Cardiac fibroblast (primary cell): ENCODE measurements at regions not wholly inside any gene's neighbourhood (a gene's known extent, or its start where the extent isn't known, plus 50 kb on each side); places are given as distances from the start of the nearest gene placed in this dataset.

Experiments
- DNase-seq, 2 donors: peaks; one replicate each; pipeline versions ENCODE4 v3.0.0 to v3.0.0-alpha.2; 2010; ENCODE audit warnings: low read depth in 2 of 2
- H3K4me3 ChIP-seq, 2 donors: replicated peaks in 1 of 2; 1 replicate in 1 of 2; 2 replicates in 1 of 2; pipeline ENCODE4 v1.5.1; 2011; ENCODE audit warnings: low read depth in 2 of 2, low read length in 2 of 2, mild to moderate bottlenecking in 2 of 2, moderate library complexity in 1 of 2
- TF ChIP-seq, protein P1 (sequence below): IDR thresholded peaks from one replicate; pipeline ENCODE4 v1.5.1; 2011; ENCODE audit warnings: low read depth, mild to moderate bottlenecking, low read length, inconsistent platforms

DNA sequence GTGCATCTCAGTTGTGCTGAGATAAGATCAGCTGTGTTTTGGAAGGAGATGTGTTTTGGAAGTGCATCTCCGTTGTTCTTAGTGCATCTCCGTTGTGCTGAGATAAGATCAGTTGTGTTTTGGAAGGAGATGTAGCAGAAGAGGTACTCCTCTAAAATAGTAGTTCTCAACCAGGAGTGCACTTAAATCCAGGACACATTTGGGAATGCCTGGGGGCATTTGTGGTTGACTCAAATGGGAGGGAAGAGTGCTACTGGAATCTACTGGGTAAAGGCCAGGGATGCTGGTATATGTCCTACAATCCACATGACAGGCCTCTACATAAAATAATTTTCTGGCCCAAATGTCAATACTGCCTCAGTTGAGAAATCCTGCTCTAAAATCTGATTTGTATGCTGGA is 70.8 kb upstream of the CHRDL1 start:
- DNase-seq: no peak
- TF ChIP-seq, protein P1, sequence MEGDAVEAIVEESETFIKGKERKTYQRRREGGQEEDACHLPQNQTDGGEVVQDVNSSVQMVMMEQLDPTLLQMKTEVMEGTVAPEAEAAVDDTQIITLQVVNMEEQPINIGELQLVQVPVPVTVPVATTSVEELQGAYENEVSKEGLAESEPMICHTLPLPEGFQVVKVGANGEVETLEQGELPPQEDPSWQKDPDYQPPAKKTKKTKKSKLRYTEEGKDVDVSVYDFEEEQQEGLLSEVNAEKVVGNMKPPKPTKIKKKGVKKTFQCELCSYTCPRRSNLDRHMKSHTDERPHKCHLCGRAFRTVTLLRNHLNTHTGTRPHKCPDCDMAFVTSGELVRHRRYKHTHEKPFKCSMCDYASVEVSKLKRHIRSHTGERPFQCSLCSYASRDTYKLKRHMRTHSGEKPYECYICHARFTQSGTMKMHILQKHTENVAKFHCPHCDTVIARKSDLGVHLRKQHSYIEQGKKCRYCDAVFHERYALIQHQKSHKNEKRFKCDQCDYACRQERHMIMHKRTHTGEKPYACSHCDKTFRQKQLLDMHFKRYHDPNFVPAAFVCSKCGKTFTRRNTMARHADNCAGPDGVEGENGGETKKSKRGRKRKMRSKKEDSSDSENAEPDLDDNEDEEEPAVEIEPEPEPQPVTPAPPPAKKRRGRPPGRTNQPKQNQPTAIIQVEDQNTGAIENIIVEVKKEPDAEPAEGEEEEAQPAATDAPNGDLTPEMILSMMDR: no peak
- H3K4me3 ChIP-seq: no peak overlapping the region

DNA sequence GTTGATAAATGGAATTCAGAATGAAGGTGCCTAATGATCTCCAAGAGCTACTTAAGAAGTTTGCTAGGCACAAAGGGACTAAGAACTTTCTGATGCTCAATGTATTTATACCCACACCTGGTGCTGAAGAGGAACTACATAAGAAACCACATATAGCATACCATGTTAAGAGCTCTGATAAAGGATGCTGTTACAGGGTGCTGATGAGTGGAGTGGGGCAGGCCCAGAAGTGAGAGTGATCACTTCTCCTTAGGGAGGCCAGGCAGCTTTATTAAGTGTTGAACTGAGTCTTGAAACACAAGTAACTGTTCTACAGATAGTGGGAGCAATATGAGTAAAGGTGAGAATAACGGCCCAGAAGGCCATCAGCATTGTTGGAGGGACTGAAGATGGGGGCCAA is 68.3 kb upstream of the CHRDL1 start:
- H3K4me3 ChIP-seq: no peak overlapping the region
- TF ChIP-seq, protein P1: no peak
- DNase-seq: no peak

DNA sequence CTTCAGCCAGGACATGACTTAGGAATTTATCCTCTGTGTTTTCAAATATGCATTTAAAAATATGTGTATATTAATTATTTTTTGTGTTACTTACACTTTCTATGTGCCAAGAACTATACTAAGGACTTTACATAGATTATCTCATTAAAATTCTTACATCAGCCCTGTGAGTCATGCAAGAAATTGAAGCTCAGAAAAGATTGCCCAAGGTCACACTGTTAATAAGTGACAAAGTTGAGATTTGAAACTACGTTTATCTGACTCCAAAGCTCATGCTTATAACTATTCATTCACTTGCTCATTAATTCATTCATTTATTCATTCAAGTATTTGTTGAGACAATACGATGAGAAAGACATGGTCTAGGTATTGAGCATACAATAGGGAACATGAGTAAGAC is 62.9 kb upstream of the CHRDL1 start:
- no peak for DNase-seq
- TF ChIP-seq, protein P1: no peak
- H3K4me3 ChIP-seq: no peak overlapping the region

DNA sequence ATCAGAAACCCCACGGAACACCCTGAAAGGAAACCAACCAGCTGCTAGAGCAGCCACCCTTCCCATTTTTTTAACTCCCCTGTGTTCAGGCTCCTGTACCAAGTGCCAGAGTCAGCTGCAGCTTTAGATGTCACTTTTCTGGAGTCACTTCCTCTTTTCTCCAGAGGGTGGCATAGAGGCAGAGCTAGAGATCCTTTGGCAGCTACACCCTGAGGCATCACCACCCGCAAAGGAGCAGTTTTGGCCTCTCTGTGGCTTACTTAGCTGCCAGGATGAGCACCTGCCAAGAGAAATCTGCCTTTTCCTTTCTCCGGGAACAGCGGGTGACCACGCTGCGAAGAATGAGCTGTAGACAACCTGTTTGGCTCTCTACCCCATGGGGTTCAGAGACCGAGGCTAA is 58.0 kb upstream of the CHRDL1 start:
- TF ChIP-seq, protein P1: peak; percentile 10
- no peak overlapping the region for H3K4me3 ChIP-seq
- DNase-seq: peak; percentile 3 to 9

DNA sequence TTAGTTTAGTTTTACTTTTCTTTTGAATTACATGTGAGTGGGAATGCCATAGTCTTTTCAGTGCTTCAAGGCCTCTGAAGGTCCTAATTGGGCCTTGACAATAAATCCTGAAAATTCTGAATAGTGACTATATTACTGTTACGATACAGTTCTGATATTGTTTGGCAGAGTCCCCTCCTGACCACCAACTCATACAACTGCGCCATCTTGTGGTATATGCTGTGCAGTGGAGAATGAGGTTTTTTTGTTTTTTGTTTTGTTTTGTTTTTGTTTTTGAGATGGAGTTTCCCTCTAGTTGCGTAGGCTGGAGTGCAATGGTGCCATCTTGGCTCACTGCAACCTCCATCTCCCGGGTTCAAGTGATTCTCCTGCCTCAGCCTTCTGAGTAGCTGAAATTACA is 56.6 kb upstream of the CHRDL1 start:
- no peak overlapping the region for H3K4me3 ChIP-seq
- TF ChIP-seq, protein P1: peak; percentile 51
- DNase-seq: peak; percentile 22 to 24

DNA sequence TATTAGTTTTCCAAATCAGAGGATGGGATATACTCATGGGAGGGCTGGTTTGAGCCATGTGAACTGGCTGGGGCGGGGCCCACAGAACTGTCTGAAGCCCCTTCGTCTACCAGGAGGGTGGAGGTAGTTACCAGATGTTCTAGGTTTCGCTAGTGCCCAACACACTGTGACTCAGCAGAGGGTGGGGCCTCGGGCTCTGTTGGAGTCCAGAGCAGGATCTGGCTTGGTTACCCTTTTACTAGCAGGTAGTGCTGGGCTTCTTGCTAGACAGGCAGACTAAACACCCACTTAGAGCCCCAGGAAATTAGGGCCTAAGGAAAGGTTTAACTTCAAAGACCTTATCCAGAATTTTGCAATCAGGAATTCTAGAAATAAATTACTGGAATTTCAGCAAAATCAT is 56.2 kb upstream of the CHRDL1 start:
- no peak overlapping the region for H3K4me3 ChIP-seq
- DNase-seq: peak; percentile 5 to 17
- TF ChIP-seq, protein P1: no peak

DNA sequence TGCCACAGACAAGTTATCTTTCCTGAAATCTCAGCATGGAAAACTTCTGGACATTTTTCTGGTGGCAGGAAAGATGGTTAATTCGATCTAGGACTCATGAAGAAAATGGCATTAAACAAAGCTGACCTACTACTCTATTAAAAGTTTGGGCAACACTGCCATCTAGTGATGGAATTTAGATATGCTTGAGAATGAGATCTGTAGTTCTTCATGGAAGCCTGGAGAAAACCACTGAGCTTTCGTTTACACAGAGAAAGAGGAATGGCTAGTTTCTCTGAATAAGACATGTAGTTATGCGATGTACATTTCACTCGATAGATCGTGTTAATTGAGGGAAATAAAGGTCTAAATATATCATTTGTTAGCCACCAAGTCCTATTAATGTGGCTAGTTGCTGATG is 51.7 kb upstream of the CHRDL1 start:
- H3K4me3 ChIP-seq: no peak overlapping the region
- TF ChIP-seq, protein P1: peak; percentile 25
- peak; percentile 61 to 70 for DNase-seq
